IMR-90 (cell line): ENCODE measurements at regions not wholly inside any gene's neighbourhood (a gene's known extent, or its start where the extent isn't known, plus 50 kb on each side); places are given as distances from the start of the nearest gene placed in this dataset.

ENCODE experiments used
- ATAC-seq: fragments of 200-7000 bp; cut with Tn5 transposase; 2 replicates; pipeline ENCODE4 v1.9.1; 2020; ENCODE audit warnings: low read depth, mild to moderate bottlenecking, moderate library complexity
- BruUV-seq: library from RNA; stranded (reverse); fragments of 400-500 nt; replicated peaks from 2 replicates; lab custom pipeline; 2021; lab: Mats Ljungman, UMichigan
- CTCF ChIA-PET: fragments of 300-600 bp; formaldehyde crosslinking; extraction: SDS; loops from one replicate; lab custom pipeline; 2021; ENCODE audit warnings: antibody characterized with exemption; lab: Yijun Ruan, JAX
- POLR2A ChIA-PET: fragments of 300-600 bp; sonication (Branson Sonifier 250); formaldehyde crosslinking; loops from one replicate; lab custom pipeline; 2022; ENCODE audit warnings: antibody characterized with exemption; ENCODE audit not compliant: unreplicated experiment; lab: Charles Lee
- DNase-seq: peaks from one replicate; pipeline ENCODE4 v3.0.0; 2013
- H2AFZ ChIP-seq: replicated peaks from 2 replicates; pipeline ENCODE3; 2013; ENCODE audit warnings: low read length, mild to moderate bottlenecking; ENCODE audit not compliant: poor library complexity
- H2AK5ac ChIP-seq: 2 replicates; pipeline ENCODE4 v1.6.1; 2013; ENCODE audit warnings: low read depth, low read length, inconsistent platforms
- H2AK9ac ChIP-seq: replicated peaks from 2 replicates; pipeline ENCODE3; 2013; ENCODE audit warnings: mild to moderate bottlenecking, low read depth, low read length, moderate library complexity; ENCODE audit not compliant: poor library complexity
- H2BK120ac ChIP-seq: 2 replicates; pipeline ENCODE4 v1.6.1; 2013; ENCODE audit warnings: low read depth, low read length, inconsistent platforms
- H2BK15ac ChIP-seq: 3 replicates; pipeline ENCODE4 v1.6.1; 2013; ENCODE audit warnings: low read depth, low read length, inconsistent platforms
- H2BK20ac ChIP-seq: 2 replicates; pipeline ENCODE4 v1.6.1; 2013; ENCODE audit warnings: low read depth, mild to moderate bottlenecking, inconsistent platforms, low read length, moderate library complexity
- H2BK5ac ChIP-seq: 2 replicates; pipeline ENCODE4 v1.6.1; 2013; ENCODE audit warnings: mild to moderate bottlenecking, low read depth, low read length, inconsistent platforms; ENCODE audit not compliant: poor library complexity, severe bottlenecking
- H3K14ac ChIP-seq: replicated peaks from 2 replicates; pipeline ENCODE4 v1.6.1; 2013; ENCODE audit warnings: low read depth, low read length, inconsistent platforms
- H3K18ac ChIP-seq: 2 replicates; pipeline ENCODE4 v1.6.1; 2013; ENCODE audit warnings: low read depth, low read length, control low read depth
- H3K23ac ChIP-seq: 2 replicates; pipeline ENCODE4 v1.6.1; 2013; ENCODE audit warnings: low read depth, low read length, inconsistent platforms
- H3K27ac ChIP-seq: 2 replicates; pipeline ENCODE4 v1.5.1; 2013; ENCODE audit warnings: mild to moderate bottlenecking, control low read depth, low read length; ENCODE audit not compliant: insufficient read depth
- H3K27me3 ChIP-seq: 2 replicates; pipeline ENCODE4 v1.6.1; 2013; ENCODE audit warnings: low read length; ENCODE audit not compliant: control insufficient read depth, insufficient read depth
- H3K36me3 ChIP-seq: 2 replicates; pipeline ENCODE4 v1.6.1; 2013; ENCODE audit warnings: low read length, mixed read lengths; ENCODE audit not compliant: control insufficient read depth, insufficient read depth
- H3K4ac ChIP-seq: 2 replicates; pipeline ENCODE4 v1.6.1; 2013; ENCODE audit warnings: low read depth, low read length, inconsistent platforms
- H3K4me1 ChIP-seq: 2 replicates; pipeline ENCODE4 v1.6.1; 2013; ENCODE audit warnings: low read length, mixed read lengths; ENCODE audit not compliant: control insufficient read depth, insufficient read depth
- H3K4me2 ChIP-seq: 2 replicates; pipeline ENCODE4 v1.6.1; 2013; ENCODE audit warnings: low read depth, mild to moderate bottlenecking, control low read depth, low read length, moderate library complexity
- H3K4me3 ChIP-seq: 2 replicates; pipeline ENCODE4 v1.5.1; 2013; ENCODE audit warnings: low read depth, mild to moderate bottlenecking, control low read depth, low read length, moderate library complexity; ENCODE audit not compliant: insufficient read depth
- H3K56ac ChIP-seq: 2 replicates; pipeline ENCODE4 v1.6.1; 2013; ENCODE audit warnings: low read length, inconsistent platforms; ENCODE audit not compliant: insufficient read depth; ENCODE audit errors: extremely low read depth
- H3K79me1 ChIP-seq, 2 experiments: 2 replicates each; pipeline ENCODE4 v1.6.1; 2013; ENCODE audit warnings: low read length in 2 of 2, inconsistent platforms in 1 of 2, low read depth in 1 of 2
- H3K9ac ChIP-seq: 2 replicates; pipeline ENCODE4 v1.6.1; 2013; ENCODE audit warnings: low read depth, low read length, control low read depth
- H3K9me1 ChIP-seq: 2 replicates; pipeline ENCODE4 v1.6.1; 2013; ENCODE audit warnings: low read length, inconsistent platforms; ENCODE audit not compliant: insufficient read depth
- H3K9me3 ChIP-seq: 2 replicates; pipeline ENCODE4 v1.6.1; 2013; ENCODE audit warnings: low read length; ENCODE audit not compliant: control insufficient read depth, insufficient read depth
- H4K20me1 ChIP-seq: 2 replicates; pipeline ENCODE4 v1.6.1; 2013; ENCODE audit warnings: low read length, inconsistent platforms; ENCODE audit not compliant: insufficient read depth
- H4K5ac ChIP-seq: 2 replicates; pipeline ENCODE4 v1.6.1; 2013; ENCODE audit warnings: mild to moderate bottlenecking, low read depth, low read length, control low read depth
- H4K8ac ChIP-seq, 2 experiments: 2 replicates each; pipeline ENCODE4 v1.6.1; 2013; ENCODE audit warnings: low read depth in 2 of 2, low read length in 2 of 2, control low read depth in 1 of 2, inconsistent platforms in 1 of 2
- H4K91ac ChIP-seq: 2 replicates; pipeline ENCODE4 v1.6.1; 2013; ENCODE audit warnings: low read depth, low read length, inconsistent platforms; ENCODE audit not compliant: insufficient read depth
- ELK1 ChIP-seq: fragments of 150-350 bp; IDR thresholded peaks from 2 replicates; pipeline ENCODE4 v1.6.1; 2016; ENCODE audit warnings: low read depth, mild to moderate bottlenecking, low read length, moderate library complexity, borderline replicate concordance
- MAFK ChIP-seq: IDR thresholded peaks from 2 replicates; pipeline ENCODE4 v1.6.1; 2012; ENCODE audit warnings: low read depth, low read length, improper control_type of control experiment
- POLR2A ChIP-seq: IDR thresholded peaks from 2 replicates; pipeline ENCODE4 v1.6.1; 2012; ENCODE audit warnings: mild to moderate bottlenecking, low read depth, low read length
- RAD21 ChIP-seq: IDR thresholded peaks from 2 replicates; pipeline ENCODE4 v1.6.1; 2012; ENCODE audit warnings: low read length, improper control_type of control experiment
- USF2 ChIP-seq: fragments of 150-350 bp; IDR thresholded peaks from 2 replicates; pipeline ENCODE4 v1.6.1; 2017; ENCODE audit warnings: mild to moderate bottlenecking, antibody characterized with exemption, low read length, low read depth
- WGBS, 2 experiments: methylation state at CpG; one replicate each; pipeline versions ENCODE4 v1.1.5 to v1.1.7; 2013; ENCODE audit warnings: missing lambda C conversion rate in 2 of 2; ENCODE audit not compliant: insufficient read length in 1 of 2; ENCODE audit errors: extremely low coverage in 2 of 2; 5-methylcytosine and 5-hydroxymethylcytosine counted together
- dilution Hi-C: fragments of 300-500 bp; cut with HindIII; formaldehyde crosslinking; loops from one replicate; pipeline ENCODE4 v1.14.3; 2018; ENCODE audit warnings: low sequenced_read_pairs; ENCODE audit not compliant: unreplicated experiment
- in situ Hi-C: fragments of 300-500 bp; cut with MboI; formaldehyde crosslinking; loops from 3 replicates; pipeline ENCODE4 v1.14.3; 2019; ENCODE audit warnings: low sequenced_read_pairs, inconsistent platforms, mixed read lengths
- intact Hi-C: fragments of 100-400 bp; cut with micrococcal nuclease; formaldehyde crosslinking; loops from 2 replicates; pipeline ENCODE4 v1.10.0; 2022

- TF ChIP-seq ELK1 = no peak
- no peak for TF ChIP-seq MAFK
- TF ChIP-seq USF2 = no peak
Measured at GRCh38 chr2:58720033-58720769, 479.1 kb upstream of the FANCL start (continued).

GRCh38 chr2:58715344-58715743 is 474.2 kb upstream of the FANCL start:
- in situ Hi-C loops = no loop called here

More at GRCh38 chr2:58715344-58715743, 474.2 kb upstream of the FANCL start:
- no peak for TF ChIP-seq POLR2A
- TF ChIP-seq RAD21 = no peak
- Histone ChIP-seq H2AK9ac (no peak overlapping the region), H3K79me1 (no peaks in the 10 kb centered on the region), H2BK15ac (no peak overlapping the region), H4K91ac (no peak overlapping the region), H3K27ac (no peak overlapping the region), H3K9me3 (no peaks in the 10 kb centered on the region), H4K20me1 (no peaks in the 10 kb centered on the region), H4K8ac (no peak overlapping the region), H3K4me3 (no peak overlapping the region), H3K36me3 (no peaks in the 10 kb centered on the region), H2AFZ (no peak overlapping the region), H3K27me3 (no peaks in the 10 kb centered on the region), H3K56ac (no peak overlapping the region), H2BK20ac (no peak overlapping the region), H3K9ac (no peak overlapping the region), H4K5ac (no peak overlapping the region), H2AK5ac (no peak overlapping the region), H3K4me2 (no peak overlapping the region), H3K14ac (no peak overlapping the region), H2BK5ac (no peak overlapping the region), H3K4ac (no peak overlapping the region), H3K23ac (no peak overlapping the region), H3K9me1 (no peaks in the 10 kb centered on the region), H3K18ac (no peak overlapping the region), H2BK120ac (no peak overlapping the region), H3K4me1 (no peaks in the 10 kb centered on the region)
- ATAC-seq = no peak
- no peak for DNase-seq
- CTCF ChIA-PET = no interaction called here
- 100% methylated on average over 1 of the region's 2 CpGs; no CpG with 5 or more reads in 1 of the 2 experiments for WGBS, 2 experiments
- no TSS peak for BruUV-seq
- intact Hi-C loops = no loop called here
- POLR2A ChIA-PET = no interaction called here
- dilution Hi-C loops = no loop called here
